ENCODE measurements at regions not wholly inside any gene's neighbourhood (a gene's known extent, or its start where the extent isn't known, plus 50 kb on each side); places are given as distances from the start of the nearest gene placed in this dataset.

GRCh38 chr5:38790268-38790667 is 55.5 kb upstream of the OSMR start:
- TF ChIP-seq CTCF (IDR thresholded peaks at IDR 0.05 in 4 of 5, conservative IDR thresholded peaks at IDR 0.05 in 1 of 5), result no peak
- no peak for TF ChIP-seq POLR2A (IDR thresholded peaks at IDR 0.05)
